ENCODE measurements at regions not wholly inside any gene's neighbourhood (a gene's known extent, or its start where the extent isn't known, plus 50 kb on each side); places are given as distances from the start of the nearest gene placed in this dataset.

DNA sequence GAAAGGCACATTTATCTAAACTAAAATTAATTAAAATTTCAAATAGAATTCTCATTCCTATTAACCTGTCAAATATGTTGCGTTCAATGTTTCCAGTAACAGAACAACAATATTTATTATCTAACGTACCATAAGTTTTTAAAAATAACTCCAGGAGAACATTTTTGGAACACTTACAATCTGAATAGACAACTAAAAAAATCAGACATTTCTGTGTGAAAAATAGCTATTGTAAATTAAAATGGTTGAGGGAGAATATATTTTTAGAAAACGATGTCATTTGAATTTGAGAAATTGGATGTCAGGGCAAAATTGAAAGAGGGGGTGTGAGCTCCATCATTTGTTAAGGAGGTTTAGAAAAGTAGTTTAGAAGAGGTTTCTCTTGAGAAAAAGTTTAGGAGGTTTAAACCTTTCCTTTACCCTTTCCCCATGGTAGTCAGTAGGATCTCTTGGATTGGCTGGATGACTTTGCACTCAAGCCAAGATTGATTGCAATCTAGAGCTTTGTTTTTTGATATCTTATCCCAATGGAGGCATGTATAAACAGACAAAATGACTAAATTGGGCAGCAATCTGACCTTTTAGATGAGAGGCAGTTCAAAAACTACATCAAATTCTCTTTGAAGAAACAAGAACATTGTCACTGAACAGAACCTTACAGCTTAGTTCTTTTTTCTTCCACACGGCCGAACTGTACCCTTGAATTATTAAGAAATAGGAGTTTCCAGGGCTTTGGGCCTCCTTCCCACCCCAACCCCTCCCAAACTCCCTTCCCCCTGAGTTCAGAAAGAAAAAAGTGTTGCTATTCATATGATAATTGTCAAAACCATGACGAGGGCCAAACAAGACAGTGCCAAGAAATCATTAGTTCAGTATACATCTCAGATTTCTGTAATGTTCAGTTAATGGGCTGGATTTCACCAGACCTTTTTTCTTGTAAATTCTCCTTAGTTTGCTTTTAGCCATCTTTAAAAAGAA, 79.7 kb upstream of the CDIN1 start:
- peak overlapping the region; percentile 0 for H2AFZ ChIP-seq (ENCODE audit: low read length)
- TF ChIP-seq, protein P1, sequence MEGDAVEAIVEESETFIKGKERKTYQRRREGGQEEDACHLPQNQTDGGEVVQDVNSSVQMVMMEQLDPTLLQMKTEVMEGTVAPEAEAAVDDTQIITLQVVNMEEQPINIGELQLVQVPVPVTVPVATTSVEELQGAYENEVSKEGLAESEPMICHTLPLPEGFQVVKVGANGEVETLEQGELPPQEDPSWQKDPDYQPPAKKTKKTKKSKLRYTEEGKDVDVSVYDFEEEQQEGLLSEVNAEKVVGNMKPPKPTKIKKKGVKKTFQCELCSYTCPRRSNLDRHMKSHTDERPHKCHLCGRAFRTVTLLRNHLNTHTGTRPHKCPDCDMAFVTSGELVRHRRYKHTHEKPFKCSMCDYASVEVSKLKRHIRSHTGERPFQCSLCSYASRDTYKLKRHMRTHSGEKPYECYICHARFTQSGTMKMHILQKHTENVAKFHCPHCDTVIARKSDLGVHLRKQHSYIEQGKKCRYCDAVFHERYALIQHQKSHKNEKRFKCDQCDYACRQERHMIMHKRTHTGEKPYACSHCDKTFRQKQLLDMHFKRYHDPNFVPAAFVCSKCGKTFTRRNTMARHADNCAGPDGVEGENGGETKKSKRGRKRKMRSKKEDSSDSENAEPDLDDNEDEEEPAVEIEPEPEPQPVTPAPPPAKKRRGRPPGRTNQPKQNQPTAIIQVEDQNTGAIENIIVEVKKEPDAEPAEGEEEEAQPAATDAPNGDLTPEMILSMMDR (conservative IDR thresholded peaks at IDR 0.05 in 1 of 2, IDR thresholded peaks at IDR 0.05 in 1 of 2; ENCODE audit: low read depth in 1 of 2, low read length in 2 of 2) = no peak
- TF ChIP-seq EZH2 (IDR thresholded peaks at IDR 0.05; ENCODE audit: low read length, missing control alignments) = no peak
- no peaks in the 10 kb centered on the region for H3K36me3 ChIP-seq (ENCODE audit: control insufficient read depth, insufficient read depth, low read length)
- H3K4me1 ChIP-seq (ENCODE audit: control insufficient read depth, extremely low read depth, insufficient read depth, low read length) = peaks cover 5% of the 10 kb centered on the region
- H3K27ac ChIP-seq (ENCODE audit: insufficient read depth, low read length) = no peak overlapping the region
- H3K4me2 ChIP-seq (ENCODE audit: extremely low read depth, insufficient read depth, low read length) = peak overlapping the region; percentile 0
- H3K27me3 ChIP-seq (ENCODE audit: control insufficient read depth, insufficient read depth, low read length) = no peaks in the 10 kb centered on the region
- no peaks in the 10 kb centered on the region for H3K9me3 ChIP-seq (ENCODE audit: control insufficient read depth, insufficient read depth, low read depth, low read length)
- DNase-seq (ENCODE audit: low read depth in 2 of 2) = peak; percentile 40 to 56
- no peaks in the 10 kb centered on the region for H4K20me1 ChIP-seq (ENCODE audit: control insufficient read depth, extremely low read depth, insufficient read depth, low read length)
- H3K4me3 ChIP-seq (replicated peaks in 1 of 4; ENCODE audit: control extremely low read depth in 1 of 4, insufficient read depth in 1 of 4, low read depth in 3 of 4, low read length in 4 of 4) = no peak overlapping the region
- no peak overlapping the region for H3K9ac ChIP-seq (ENCODE audit: insufficient read depth, low read length)
- H3K79me2 ChIP-seq (ENCODE audit: control insufficient read depth, insufficient read depth, low read length) = no peaks in the 10 kb centered on the region

- H3K4me1 ChIP-seq (ENCODE audit: control insufficient read depth, extremely low read depth, insufficient read depth, low read length) = peaks cover 5% of the 10 kb centered on the region
- H3K27me3 ChIP-seq (ENCODE audit: control insufficient read depth, insufficient read depth, low read length) = no peaks in the 10 kb centered on the region
- H3K9ac ChIP-seq (ENCODE audit: insufficient read depth, low read length) = no peak overlapping the region
- no peaks in the 10 kb centered on the region for H3K9me3 ChIP-seq (ENCODE audit: control insufficient read depth, insufficient read depth, low read depth, low read length)
- peak overlapping the region; percentile 15 for H3K4me2 ChIP-seq (ENCODE audit: extremely low read depth, insufficient read depth, low read length)
- TF ChIP-seq EZH2 (IDR thresholded peaks at IDR 0.05; ENCODE audit: low read length, missing control alignments) = no peak
- TF ChIP-seq, protein P1 (conservative IDR thresholded peaks at IDR 0.05 in 1 of 2, IDR thresholded peaks at IDR 0.05 in 1 of 2; ENCODE audit: low read depth in 1 of 2, low read length in 2 of 2) = peak; percentile 78 to 79
- H3K27ac ChIP-seq (ENCODE audit: insufficient read depth, low read length) = no peak overlapping the region
- no peaks in the 10 kb centered on the region for H3K79me2 ChIP-seq (ENCODE audit: control insufficient read depth, insufficient read depth, low read length)
- H3K4me3 ChIP-seq (replicated peaks in 1 of 4; ENCODE audit: control extremely low read depth in 1 of 4, insufficient read depth in 1 of 4, low read depth in 3 of 4, low read length in 4 of 4) = no peak overlapping the region
- no peaks in the 10 kb centered on the region for H3K36me3 ChIP-seq (ENCODE audit: control insufficient read depth, insufficient read depth, low read length)
- no peaks in the 10 kb centered on the region for H4K20me1 ChIP-seq (ENCODE audit: control insufficient read depth, extremely low read depth, insufficient read depth, low read length)
- peak; percentile 72 to 84 for DNase-seq (ENCODE audit: low read depth in 2 of 2)
- peak overlapping the region; percentile 2 for H2AFZ ChIP-seq (ENCODE audit: low read length)
These were observed 78.3 kb upstream of the CDIN1 start for GRCh38 chr15:36501063-36501678.

GRCh38 chr15:36502509-36502908, 76.9 kb upstream of the CDIN1 start:
- Histone ChIP-seq H3K27ac (ENCODE audit: insufficient read depth, low read length) (no peak overlapping the region), H3K36me3 (ENCODE audit: control insufficient read depth, insufficient read depth, low read length) (no peaks in the 10 kb centered on the region), H3K4me1 (ENCODE audit: control insufficient read depth, extremely low read depth, insufficient read depth, low read length) (peaks cover 5% of the 10 kb centered on the region), H4K20me1 (ENCODE audit: control insufficient read depth, extremely low read depth, insufficient read depth, low read length) (no peaks in the 10 kb centered on the region), H2AFZ (ENCODE audit: low read length) (peak overlapping the region; percentile 52), H3K4me3 (replicated peaks in 1 of 4; ENCODE audit: control extremely low read depth in 1 of 4, insufficient read depth in 1 of 4, low read depth in 3 of 4, low read length in 4 of 4) (no peak overlapping the region), H3K79me2 (ENCODE audit: control insufficient read depth, insufficient read depth, low read length) (no peaks in the 10 kb centered on the region), H3K27me3 (ENCODE audit: control insufficient read depth, insufficient read depth, low read length) (no peaks in the 10 kb centered on the region), H3K4me2 (ENCODE audit: extremely low read depth, insufficient read depth, low read length) (no peak overlapping the region), H3K9me3 (ENCODE audit: control insufficient read depth, insufficient read depth, low read depth, low read length) (no peaks in the 10 kb centered on the region), H3K9ac (ENCODE audit: insufficient read depth, low read length) (no peak overlapping the region)
- no peak for DNase-seq (ENCODE audit: low read depth in 2 of 2)
- no peak for TF ChIP-seq EZH2 (IDR thresholded peaks at IDR 0.05; ENCODE audit: low read length, missing control alignments)
- TF ChIP-seq, protein P1 (conservative IDR thresholded peaks at IDR 0.05 in 1 of 2, IDR thresholded peaks at IDR 0.05 in 1 of 2; ENCODE audit: low read depth in 1 of 2, low read length in 2 of 2) = no peak
